Vagina (tissue), 2 donors: ENCODE measurements at regions not wholly inside any gene's neighbourhood (a gene's known extent, or its start where the extent isn't known, plus 50 kb on each side); places are given as distances from the start of the nearest gene placed in this dataset.
"Not testable (repeated sequence)": the region's sequence is repeated elsewhere in the genome, so short reads cannot be mapped to it uniquely, and the experiment has no call there.

Experiments used
- CTCF ChIP-seq, 3 experiments: fragments of 450-650 bp in 2 of 3; fragments of 200-600 bp in 1 of 3; sonication (generic) in 1 of 3; IDR thresholded peaks; one replicate each; pipeline ENCODE4 v1.5.1; 2017 to 2019; ENCODE audit warnings: antibody characterized with exemption in 3 of 3, mild to moderate bottlenecking in 2 of 3, moderate library complexity in 2 of 3
- POLR2A ChIP-seq, 2 donors: fragments of 450-650 bp; IDR thresholded peaks; one replicate each; pipeline ENCODE4 v1.6.1; 2017; ENCODE audit warnings: antibody characterized with exemption in 2 of 2, mild to moderate bottlenecking in 2 of 2, moderate library complexity in 2 of 2
- POLR2AphosphoS5 ChIP-seq, 2 donors: sonication (generic); formaldehyde crosslinking; IDR thresholded peaks; one replicate each; pipeline ENCODE4 v1.9.0; 2017; ENCODE audit warnings: antibody characterized with exemption in 2 of 2, mild to moderate bottlenecking in 2 of 2, low read depth in 1 of 2; ENCODE audit not compliant: insufficient read depth in 1 of 2

DNA sequence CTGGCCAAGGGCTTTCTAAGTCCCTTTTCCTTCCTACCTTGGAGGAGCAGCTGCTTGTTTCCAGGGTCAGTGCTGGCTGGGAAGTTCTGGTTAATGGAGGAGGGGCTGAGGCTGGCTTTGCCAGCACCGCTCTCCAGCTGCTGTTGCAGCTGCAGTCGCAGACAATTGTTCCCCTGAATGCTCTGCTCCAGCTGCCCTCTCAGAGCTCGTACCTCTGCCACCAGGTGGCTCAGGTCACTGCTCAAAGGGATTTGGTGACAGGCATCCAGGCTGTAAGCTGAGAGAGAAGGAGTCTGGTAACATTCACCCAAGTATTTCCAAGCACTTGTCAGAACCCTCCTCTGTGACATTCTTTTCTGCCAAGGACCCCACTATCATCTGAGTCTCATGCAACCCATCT is 82.3 kb downstream of the NBPF8 start:
- not testable (repeated sequence) for TF ChIP-seq CTCF (IDR thresholded peaks at IDR 0.05); POLR2A (IDR thresholded peaks at IDR 0.05); POLR2AphosphoS5 (IDR thresholded peaks at IDR 0.05; ENCODE audit: insufficient read depth in 1 of 2, low read depth in 1 of 2)
